NCI-H1930 (cell line): ENCODE measurements at regions not wholly inside any gene's neighbourhood (a gene's known extent, or its start where the extent isn't known, plus 50 kb on each side); places are given as distances from the start of the nearest gene placed in this dataset.

Source experiments
- DNase-seq, 2 experiments: peaks; one replicate each; lab custom pipeline; 2025; lab: John Stamatoyannopoulos, UW

DNA sequence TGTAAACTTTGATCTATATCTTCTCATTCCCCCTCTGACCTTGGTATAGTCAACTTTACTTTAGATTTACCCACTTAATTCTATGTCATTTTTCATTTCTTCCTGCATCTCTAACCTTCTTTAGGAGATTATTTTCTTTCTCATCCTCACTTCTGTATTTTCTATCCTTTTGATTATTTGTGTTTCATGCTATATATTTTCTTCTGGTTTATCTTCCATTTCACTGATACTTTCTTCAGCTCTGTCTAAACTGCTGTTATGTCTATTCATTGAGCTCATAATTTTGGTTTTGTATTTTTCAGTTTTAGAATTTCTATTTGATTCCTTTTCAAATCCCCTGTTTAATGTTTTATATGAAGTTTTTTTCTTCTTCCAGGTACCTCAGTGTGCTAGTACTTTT lies 171.1 kb upstream of the LYZL1 start:
- no peak for DNase-seq

DNA sequence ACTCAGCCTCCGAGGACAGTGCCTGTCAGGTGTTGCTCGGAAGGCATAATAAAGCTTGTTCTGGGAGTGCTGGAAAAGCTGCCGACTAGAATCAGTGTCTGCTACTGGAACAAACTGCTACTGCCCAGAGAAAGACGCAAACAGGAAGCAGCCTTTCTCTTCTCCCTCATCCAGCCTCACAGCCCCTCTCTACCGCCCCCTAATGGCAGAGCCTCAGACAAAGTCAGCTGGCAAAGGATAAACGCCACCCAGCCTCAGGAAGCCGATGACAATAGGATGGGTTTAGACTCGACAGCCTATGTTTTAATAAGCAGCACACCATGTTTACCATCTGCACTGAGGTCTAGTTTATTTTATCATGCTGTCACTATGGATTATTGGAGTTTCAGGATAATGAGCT lies 169.5 kb upstream of the LYZL1 start:
- no peak for DNase-seq

DNA sequence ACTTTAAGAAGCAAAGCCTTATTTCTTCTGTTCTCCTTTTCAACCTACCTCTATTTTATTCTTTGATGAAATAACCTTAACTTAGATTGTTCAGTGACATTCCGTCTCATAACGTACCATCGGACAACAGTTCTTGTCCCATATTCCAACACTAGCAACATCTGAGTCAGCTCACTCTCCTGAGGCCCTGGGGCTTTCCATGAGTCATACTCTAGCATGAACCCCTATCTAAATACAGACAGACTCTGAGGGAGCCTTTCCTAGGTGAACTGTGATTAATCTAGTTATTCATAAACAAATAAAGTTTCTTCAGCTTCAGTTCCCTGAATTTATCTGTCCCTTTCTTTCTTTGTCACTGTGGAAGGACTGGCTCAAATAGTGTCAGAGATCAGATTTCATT lies 168.7 kb upstream of the LYZL1 start:
- DNase-seq: no peak

DNA sequence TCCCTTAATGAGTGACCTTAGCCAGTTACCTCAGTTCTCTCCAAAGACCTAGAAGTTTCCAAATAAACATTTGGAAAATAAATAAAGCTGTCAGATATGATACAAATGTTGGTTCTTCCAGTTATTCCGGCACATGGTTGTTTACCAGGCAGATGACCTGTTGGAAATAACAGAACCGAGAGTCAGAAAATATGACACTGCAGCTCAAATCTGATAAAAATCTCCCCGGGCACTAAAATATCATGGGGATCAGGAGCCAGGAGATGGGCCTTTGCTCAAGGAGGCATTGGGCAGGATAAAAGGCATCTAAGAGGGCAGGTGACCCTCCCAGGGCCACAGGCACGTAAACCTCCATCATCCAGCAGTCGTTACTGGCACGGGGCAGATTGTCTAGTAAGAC lies 164.0 kb upstream of the LYZL1 start:
- no peak for DNase-seq

DNA sequence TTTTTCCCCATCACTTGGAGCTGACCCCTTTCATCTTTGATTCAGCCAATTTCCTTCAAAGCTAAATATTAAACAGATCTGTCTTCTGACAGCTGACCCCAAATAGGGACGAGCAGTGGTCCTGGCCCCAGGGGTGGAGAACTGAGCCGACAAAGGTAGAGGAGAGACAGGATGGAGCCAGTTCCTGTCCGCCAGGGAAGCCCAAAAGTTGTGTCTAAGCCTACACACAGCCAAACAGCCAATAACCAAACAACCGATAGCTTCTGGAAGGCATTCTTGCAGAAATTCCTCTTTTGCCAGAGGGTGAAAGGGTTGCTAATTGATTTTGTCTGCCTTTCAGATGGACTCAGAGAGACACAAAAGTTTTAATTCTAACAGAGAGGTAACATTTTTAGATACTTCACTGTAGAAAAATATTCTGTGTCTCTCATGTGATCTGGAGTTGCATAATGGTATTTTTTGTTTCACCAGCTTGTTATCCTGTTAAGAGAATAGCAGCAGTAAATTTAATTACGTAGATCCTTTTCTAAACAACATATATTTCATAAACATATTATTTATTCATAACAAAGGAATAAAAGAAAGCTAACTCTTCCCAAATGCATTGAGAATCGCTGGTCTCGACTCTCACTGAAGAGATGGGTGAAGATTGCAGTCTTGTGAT lies 161.7 kb upstream of the LYZL1 start:
- no peak for DNase-seq

DNA sequence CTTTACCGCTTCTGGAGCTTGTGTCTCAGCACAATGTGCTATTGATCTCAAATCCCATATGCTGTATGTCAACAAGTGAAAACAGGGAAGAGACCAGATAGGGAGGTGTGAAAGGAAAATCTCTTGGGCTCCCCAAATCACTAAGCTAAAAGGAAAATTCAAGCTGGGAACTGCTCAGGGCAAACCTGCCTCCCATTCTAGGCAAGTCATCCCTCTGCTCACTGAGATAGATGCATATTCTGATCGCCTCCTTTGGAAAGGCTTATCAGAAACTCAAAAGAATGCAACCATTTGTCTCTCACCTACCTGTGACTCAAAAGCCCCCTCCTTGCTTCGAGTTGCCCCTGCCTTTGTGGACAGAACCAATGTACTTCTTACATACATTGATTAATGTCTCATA lies 161.1 kb upstream of the LYZL1 start:
- DNase-seq: no peak

DNA sequence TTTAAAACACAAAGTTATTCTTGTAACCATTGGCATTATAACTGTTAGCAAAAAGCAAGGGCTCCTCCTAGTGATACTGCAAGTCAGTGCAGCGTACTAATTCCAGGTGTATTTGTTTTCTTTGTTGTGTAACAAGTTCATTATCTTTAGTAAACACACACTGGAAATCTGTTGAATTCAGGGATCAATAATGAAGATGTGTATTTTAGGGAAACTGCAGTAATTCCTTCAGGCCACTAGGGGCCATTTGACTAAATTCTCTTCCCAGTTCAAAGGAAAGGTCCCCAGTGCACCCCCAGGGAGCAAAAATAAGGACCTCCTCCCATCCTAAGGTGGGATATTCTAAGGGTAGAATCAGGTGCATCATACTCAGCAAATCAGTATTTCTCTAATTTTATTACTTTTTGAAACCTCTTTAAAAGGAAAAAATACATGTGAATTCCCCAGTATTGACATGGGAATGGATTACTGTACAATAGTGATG lies 158.6 kb upstream of the LYZL1 start:
- DNase-seq: no peak

DNA sequence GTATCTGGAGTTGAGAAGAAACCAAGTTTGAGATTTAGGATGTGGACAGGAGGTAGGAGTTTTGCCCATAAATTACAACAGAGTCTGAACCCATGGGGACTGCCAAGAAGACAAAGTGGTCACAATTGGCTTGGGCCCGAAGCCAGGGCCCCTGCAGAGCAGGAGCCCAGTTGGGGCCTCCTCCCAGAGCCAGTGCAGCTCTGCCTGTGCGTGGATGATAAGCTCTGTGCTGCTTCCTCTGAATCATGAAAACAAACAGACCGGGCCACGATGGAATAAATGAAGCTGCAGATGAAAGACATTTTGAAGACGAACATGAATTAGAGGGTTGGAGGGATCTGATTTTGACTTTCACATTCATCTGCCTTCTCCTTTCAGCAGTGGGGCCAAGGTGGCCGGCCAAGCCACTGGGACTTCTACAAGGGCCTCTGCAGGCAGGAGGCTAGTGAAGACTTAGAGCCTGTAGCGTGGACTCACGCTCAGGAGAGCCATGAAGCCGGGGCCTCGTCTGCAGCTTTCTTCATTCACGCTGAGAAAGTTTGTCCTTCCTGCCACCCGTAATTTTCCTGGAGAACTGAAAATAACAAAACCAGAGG lies 156.8 kb upstream of the LYZL1 start:
- no peak for DNase-seq

DNA sequence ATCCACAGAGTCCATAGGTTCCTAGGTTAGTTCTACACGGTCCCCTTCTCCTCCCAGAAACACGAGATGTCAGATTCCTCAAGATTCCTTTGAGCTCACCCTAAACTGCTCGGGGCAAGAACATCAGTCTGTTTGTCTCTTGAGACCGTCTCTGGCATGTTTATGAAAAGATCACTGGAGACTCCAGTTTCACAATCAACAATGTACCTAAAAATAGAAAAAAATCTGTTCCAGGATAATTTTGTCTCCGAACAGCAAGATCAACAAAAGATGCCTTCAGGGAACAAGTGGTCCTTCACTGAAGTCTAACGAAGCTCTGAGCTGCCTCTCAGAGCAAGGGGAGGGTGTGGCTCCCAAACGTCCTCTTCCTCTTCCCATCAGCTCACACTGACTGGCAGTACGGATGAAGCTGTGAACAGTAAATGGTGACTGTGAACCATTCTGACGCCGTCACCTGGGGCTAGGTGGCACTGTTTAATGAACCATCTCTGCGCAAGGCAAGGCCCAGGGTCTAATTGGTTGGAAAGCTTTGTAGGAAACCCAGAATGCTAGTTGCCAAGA lies 156.2 kb upstream of the LYZL1 start:
- DNase-seq: no peak

DNA sequence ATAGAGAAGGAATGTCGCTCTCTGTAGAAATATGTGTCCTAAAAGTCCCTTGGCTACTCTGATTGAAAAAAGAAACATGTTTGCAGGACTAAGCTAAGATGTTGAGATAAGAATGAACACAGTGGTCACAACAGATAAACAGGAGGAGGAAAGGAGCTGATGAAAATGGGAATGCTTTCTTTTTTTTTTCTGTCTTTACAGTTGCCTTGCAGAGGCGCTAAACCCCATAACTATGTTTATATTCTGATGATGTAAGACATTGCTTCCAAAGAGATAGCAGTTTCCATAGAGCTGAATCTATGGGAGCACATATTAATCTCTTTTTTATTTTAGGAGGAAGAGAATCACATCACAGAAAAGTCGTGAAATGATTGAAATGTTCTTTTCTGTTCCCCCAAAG lies 153.5 kb upstream of the LYZL1 start:
- DNase-seq: no peak

DNA sequence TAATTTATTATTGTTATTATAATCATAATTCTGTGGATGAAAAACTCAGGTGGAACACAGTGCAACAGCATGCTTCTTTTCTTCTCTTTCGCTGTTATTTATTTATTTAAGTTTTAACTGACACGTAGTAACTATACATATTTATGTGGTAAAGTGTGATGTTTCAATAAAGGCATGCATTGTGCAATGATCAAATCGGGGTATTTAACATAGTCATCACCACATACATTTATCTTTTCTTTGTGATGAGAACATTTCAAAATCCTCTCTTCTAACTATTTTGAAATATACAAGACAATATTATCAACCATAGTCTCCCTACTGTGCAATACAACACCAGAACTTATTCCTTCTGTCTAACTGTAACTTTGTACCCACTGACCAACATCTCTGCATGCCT lies 152.5 kb upstream of the LYZL1 start:
- no peak for DNase-seq

DNA sequence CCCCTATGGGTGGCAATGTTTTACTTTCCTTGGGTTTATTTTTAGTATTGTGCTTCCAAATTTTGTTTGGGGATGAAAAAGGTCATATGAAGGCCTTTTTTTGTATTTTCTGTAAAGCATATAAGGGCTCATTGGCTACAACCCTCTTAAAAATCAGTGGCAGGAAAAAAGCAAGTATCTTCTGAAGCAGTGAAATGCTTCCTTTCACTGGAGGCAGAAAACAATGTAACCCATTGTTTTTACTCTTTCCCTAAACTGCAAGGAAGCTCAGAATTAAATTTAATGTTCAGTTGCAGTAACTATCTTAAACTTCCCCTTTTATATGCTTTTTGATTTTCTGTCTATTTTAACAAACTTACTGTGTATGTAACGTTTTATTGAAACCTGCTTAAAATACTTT lies 148.7 kb upstream of the LYZL1 start:
- no peak for DNase-seq

DNA sequence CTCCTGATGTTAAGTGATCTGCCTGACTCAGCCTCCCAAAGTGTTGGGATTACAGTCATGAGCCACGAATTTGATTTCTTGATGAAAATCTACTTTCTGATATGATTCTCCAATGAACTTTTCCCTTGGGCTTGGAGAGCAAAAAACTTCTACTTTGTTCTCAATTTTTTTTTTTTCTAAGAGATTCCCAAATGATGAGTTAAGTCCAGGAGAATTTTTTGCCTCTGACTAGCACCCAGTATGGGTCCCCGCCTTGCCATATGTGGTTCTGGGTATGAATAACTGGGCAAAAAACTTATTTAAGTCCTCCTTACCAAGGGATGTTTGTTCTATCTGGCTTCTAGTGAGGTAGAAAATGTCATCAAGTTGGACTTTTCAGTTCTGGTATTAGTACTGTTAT lies 147.9 kb upstream of the LYZL1 start:
- DNase-seq: no peak

DNA sequence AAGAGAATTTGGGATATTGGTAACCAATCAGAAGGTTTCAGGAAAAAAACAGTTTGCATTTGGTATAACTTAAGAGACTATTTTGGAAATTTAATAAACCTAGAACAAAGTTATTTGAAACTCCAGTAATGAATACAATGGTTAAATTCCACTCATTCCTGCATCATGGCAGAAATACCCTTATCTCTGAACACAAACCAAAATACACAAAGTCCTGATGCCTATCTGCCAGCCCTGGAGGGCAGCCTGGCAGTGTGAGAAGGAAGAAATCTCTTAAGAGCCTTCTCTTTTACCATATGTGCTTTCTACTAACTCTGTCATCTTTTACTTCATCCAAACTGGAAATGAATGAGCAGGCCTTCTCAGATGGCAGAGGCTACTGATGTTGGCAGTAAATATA lies 147.1 kb upstream of the LYZL1 start:
- no peak for DNase-seq

DNA sequence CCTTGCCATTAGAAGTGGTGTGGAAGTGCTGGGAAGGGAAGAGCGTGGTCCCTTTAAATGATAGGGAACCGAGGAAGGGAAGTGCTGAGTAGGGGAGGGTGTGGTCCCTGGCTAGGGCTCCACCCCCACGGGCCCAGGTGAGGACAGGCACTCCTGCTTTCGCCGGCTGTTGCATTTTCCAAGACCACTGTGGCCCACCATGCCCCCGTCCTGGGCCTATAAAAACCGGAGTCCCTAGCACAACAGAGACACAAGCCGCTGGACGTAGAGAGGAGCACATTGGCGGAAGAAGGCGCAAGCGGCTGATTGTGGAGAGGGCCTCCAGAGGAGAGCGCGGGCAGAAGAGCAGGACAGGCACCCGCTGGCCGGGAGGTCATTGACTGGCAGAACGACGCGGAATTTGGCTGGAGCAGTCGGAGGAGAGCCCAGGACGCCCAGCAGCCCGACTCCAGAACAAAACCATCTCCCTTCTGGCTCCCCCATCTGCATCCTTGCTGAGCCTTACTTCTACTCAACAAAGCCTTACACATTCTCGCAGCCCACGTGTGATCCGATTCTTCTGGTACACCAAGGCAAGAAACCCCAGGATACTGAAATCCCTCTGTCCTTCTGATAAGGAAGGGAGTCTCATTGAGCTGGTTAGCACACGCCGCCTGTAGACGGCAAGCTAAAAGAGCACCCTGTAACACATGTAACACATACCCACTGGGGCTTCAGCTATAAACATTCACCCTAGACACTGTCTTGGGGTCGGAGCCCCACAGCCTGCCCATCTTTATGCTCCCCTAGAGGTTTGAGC lies 146.2 kb upstream of the LYZL1 start:
- DNase-seq: no peak

DNA sequence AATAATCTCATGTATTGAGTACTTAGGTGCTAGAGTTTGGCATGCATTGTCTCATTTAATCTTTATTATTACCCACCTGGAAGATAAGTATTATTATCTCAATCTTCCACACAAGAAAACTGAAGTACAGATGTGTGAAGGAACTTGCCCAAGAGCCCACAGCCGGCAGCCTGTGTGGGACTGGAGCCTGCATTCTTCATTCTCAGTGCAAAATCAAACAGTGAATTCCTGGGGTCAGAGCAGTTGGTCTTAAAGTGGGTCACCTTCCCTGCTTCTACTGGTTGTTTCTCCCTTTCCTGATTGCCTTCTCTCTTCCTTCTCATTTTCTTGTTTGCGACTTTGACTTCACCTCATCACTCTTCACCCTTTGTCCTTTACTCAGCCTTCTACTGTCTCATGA lies 144.7 kb upstream of the LYZL1 start:
- no peak for DNase-seq

DNA sequence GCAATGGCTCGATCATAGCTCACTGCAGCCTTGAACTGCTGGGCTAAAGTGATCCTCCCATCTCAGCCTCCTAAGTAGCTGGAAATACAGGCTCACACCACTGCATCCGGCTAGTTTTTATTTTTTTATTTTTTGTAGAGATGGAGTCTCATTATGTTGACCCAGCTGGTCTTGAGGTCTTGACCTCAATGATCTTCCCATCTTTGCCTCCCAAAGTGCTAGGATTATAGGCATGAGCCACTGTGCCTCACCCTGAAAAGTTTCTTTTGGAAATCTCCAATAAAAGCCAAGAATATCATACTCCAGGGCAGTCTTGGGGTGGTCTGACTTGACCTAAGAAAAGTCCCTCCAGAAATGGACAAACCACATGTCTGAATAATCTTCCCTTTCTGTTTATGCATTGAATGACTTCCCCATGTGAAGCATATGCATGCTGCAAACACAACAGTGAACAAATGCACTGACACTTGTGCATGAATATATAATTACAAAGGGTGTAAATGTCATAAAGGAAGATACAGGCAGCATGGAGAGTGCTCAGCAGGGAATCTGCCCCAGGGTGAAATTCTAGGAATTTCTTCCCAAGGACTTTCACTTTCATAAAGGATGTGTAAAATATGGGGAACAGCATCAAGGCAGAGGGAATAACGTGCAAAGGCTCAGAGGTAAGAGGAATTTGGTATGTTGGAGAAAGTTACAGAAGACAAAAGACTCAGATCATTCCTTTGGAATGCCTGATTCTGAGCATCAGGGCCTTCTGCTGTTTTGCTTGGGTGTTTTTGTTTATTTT lies 142.4 kb upstream of the LYZL1 start:
- DNase-seq: no peak

DNA sequence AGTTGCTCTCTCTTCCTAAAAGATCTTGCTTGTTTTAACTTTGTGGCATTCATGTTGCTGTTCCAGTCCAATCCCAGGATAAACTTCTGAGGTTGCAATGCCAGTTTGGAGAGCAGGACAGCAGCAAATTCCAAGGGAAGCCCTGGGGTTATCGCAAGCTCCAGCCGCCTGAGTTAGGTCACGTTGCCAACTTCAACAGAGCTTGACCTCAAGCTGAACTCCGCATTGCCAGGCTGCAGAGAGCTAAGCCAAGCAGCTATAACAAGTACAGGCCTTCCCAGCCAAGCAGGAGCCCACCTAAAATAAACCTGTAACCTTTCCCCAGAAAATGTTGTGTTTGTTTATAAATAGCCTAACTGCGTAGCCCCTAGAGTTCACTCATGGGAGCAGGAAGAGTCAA lies 138.9 kb upstream of the LYZL1 start:
- DNase-seq: no peak

DNA sequence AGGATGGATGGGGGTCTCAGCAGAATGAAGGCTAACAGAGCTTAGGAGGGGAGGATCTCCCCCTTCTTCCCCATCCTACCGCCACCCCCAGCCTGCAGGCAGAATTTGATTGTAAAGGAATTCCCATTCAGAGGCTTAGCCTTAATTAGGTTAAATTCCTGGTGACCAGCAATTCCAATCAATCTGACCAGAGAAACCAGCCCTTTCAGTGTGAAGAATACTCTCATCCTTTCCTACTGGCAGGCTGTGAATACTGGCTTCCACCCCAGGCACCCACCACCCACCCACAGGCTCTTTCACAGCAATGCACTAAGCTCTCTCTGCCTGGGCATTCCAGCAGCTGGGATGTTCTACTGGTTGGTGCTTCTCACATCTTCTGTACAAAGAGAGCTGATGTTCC lies 137.9 kb upstream of the LYZL1 start:
- no peak for DNase-seq

DNA sequence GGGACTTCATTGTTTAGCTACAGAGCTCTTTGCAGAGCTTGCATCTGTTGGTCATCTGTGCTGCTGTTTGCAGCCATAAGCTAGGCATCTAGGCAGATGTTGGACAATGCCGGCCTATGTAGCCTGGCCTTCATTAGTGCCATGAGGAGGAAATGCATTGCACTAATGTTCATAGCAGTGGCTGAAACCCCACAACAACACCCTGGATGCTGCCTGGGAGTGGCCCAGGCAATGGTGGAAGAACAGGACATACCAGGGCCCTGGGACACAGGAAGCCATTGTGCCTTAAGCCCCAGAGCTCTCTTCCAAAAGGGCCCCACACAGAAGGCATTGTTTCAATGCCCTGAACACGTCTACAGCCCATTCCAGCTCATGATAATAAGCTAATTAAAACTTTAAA lies 131.5 kb upstream of the LYZL1 start:
- no peak for DNase-seq

DNA sequence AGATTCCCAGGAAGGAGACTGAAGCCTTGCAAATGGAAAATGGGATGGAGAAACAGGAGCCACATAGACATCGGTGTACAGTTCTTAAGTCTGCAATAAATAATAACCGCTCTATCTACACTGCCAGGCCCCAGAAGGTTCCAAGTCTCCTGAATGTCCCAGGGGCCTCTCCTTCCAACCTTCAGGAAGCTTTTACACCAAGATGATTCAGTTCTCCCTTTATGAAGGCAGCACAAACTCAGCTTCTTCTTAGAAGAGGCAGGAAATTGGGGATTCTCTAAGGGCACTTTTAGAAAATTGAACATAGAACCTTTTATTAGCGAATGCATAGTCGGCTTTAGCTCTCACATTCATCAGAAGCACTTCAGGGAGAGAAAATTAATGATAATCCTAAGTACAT lies 130.8 kb upstream of the LYZL1 start:
- no peak for DNase-seq

DNA sequence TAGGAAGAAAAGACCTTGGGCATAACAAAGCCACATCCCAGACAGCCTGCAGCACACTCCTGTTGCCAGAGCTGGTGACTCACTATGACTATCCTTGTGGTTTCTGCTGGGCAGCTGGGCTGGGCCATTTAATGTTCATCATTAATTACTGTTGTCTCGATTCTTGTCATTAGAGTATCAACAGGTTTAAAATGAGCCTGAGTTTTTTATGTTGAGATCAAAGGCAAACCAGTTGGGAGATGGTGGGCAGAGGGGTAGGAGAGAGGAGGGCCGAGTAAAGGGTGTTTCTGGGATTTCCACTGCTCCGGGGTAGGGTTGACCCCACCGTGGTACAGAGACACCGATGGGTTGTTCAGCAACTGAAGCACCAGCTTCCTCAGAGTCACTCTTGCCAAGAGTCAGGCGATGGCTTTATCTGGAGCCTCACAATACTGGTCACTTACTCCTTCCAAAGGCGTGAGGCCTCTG lies 128.7 kb upstream of the LYZL1 start:
- DNase-seq: no peak
